ENCODE measurements at regions not wholly inside any gene's neighbourhood (a gene's known extent, or its start where the extent isn't known, plus 50 kb on each side); places are given as distances from the start of the nearest gene placed in this dataset.

GRCh38 chr4:163773940-163774339 lies 279.4 kb downstream of the TMA16 start:
- no peak for ATAC-seq (ENCODE audit: low read depth)
- Mint-ChIP-seq H3K27me3 (peaks cover 5% of the 10 kb centered on the region), H3K36me3 (no peaks in the 10 kb centered on the region), H3K4me1 (no peaks in the 10 kb centered on the region), H3K4me3 (no peak overlapping the region), H3K9me3 (no peaks in the 10 kb centered on the region), H3K27ac (no peak overlapping the region)
- DNase-seq (ENCODE audit: low spot score in 2 of 2): no peak

- Mint-ChIP-seq H3K4me1 (no peaks in the 10 kb centered on the region), H3K4me3 (no peak overlapping the region), H3K36me3 (peaks cover 1% of the 10 kb centered on the region), H3K9me3 (no peaks in the 10 kb centered on the region), H3K27me3 (peaks cover 5% of the 10 kb centered on the region), H3K27ac (no peak overlapping the region)
- DNase-seq (ENCODE audit: low spot score in 2 of 2) (no peak), ATAC-seq (ENCODE audit: low read depth) (no peak)
Observed at GRCh38 chr4:163776957-163777356, 282.5 kb downstream of the TMA16 start.

GRCh38 chr4:163781726-163782125 lies 287.2 kb downstream of the TMA16 start:
- H3K9me3 Mint-ChIP-seq: peaks cover 4% of the 10 kb centered on the region
- peaks cover 1% of the 10 kb centered on the region for H3K36me3 Mint-ChIP-seq
- peaks cover 2% of the 10 kb centered on the region for H3K27me3 Mint-ChIP-seq
- H3K4me3 Mint-ChIP-seq: no peak overlapping the region
- H3K4me1 Mint-ChIP-seq: no peaks in the 10 kb centered on the region
- no peak overlapping the region for H3K27ac Mint-ChIP-seq
- DNase-seq (ENCODE audit: low spot score in 2 of 2): no peak
- ATAC-seq (ENCODE audit: low read depth): no peak

GRCh38 chr4:163790231-163790630 lies 295.7 kb downstream of the TMA16 start:
- H3K27me3 Mint-ChIP-seq: peaks cover 4% of the 10 kb centered on the region
- ATAC-seq (ENCODE audit: low read depth) (no peak), DNase-seq (ENCODE audit: low spot score in 2 of 2) (no peak)
- H3K4me3 Mint-ChIP-seq: no peak overlapping the region
- peaks cover 3% of the 10 kb centered on the region for H3K4me1 Mint-ChIP-seq
- no peak overlapping the region for H3K27ac Mint-ChIP-seq
- no peaks in the 10 kb centered on the region for H3K36me3 Mint-ChIP-seq
- no peaks in the 10 kb centered on the region for H3K9me3 Mint-ChIP-seq

GRCh38 chr4:163795885-163796284 lies 301.4 kb downstream of the TMA16 start:
- Mint-ChIP-seq H3K36me3 (no peaks in the 10 kb centered on the region), H3K4me3 (no peak overlapping the region), H3K4me1 (no peaks in the 10 kb centered on the region), H3K27ac (no peak overlapping the region), H3K27me3 (peaks cover 4% of the 10 kb centered on the region), H3K9me3 (no peaks in the 10 kb centered on the region)
- DNase-seq (ENCODE audit: low spot score in 2 of 2) (no peak), ATAC-seq (ENCODE audit: low read depth) (no peak)

- no peak overlapping the region for H3K27ac Mint-ChIP-seq
- no peaks in the 10 kb centered on the region for H3K36me3 Mint-ChIP-seq
- DNase-seq (ENCODE audit: low spot score in 2 of 2) (no peak), ATAC-seq (ENCODE audit: low read depth) (no peak)
- no peaks in the 10 kb centered on the region for H3K9me3 Mint-ChIP-seq
- peaks cover 6% of the 10 kb centered on the region for H3K27me3 Mint-ChIP-seq
- peaks cover 3% of the 10 kb centered on the region for H3K4me1 Mint-ChIP-seq
- H3K4me3 Mint-ChIP-seq: no peak overlapping the region
Observed at GRCh38 chr4:163804001-163804400, 309.5 kb downstream of the TMA16 start.

GRCh38 chr4:163806653-163807052 lies 312.2 kb downstream of the TMA16 start:
- DNase-seq (ENCODE audit: low spot score in 2 of 2) (no peak), ATAC-seq (ENCODE audit: low read depth) (no peak)
- no peak overlapping the region for H3K27ac Mint-ChIP-seq
- no peaks in the 10 kb centered on the region for H3K36me3 Mint-ChIP-seq
- no peaks in the 10 kb centered on the region for H3K9me3 Mint-ChIP-seq
- H3K4me3 Mint-ChIP-seq: no peak overlapping the region
- peaks cover 7% of the 10 kb centered on the region for H3K4me1 Mint-ChIP-seq
- peaks cover 4% of the 10 kb centered on the region for H3K27me3 Mint-ChIP-seq

- Mint-ChIP-seq H3K27ac (no peak overlapping the region), H3K27me3 (peaks cover 4% of the 10 kb centered on the region), H3K4me3 (no peak overlapping the region), H3K36me3 (no peaks in the 10 kb centered on the region), H3K4me1 (peaks cover 7% of the 10 kb centered on the region), H3K9me3 (no peaks in the 10 kb centered on the region)
- no peak for DNase-seq (ENCODE audit: low spot score in 2 of 2)
- no peak for ATAC-seq (ENCODE audit: low read depth)
Observed at GRCh38 chr4:163808011-163808410, 313.5 kb downstream of the TMA16 start.

- peaks cover 4% of the 10 kb centered on the region for H3K27me3 Mint-ChIP-seq
Observed at GRCh38 chr4:163810755-163811154, 316.3 kb downstream of the TMA16 start.

GRCh38 chr4:163815776-163816175 lies 321.3 kb downstream of the TMA16 start:
- Mint-ChIP-seq H3K4me3 (no peak overlapping the region), H3K36me3 (no peaks in the 10 kb centered on the region), H3K27me3 (peaks cover 2% of the 10 kb centered on the region), H3K27ac (peak overlapping the region; percentile 87), H3K4me1 (peaks cover 9% of the 10 kb centered on the region), H3K9me3 (no peaks in the 10 kb centered on the region)
- peak in 1 of 2 donors; percentile 7 for DNase-seq (ENCODE audit: low spot score in 2 of 2)
- ATAC-seq (ENCODE audit: low read depth): peak; percentile 62

More at GRCh38 chr4:163810755-163811154, 316.3 kb downstream of the TMA16 start:
- Mint-ChIP-seq H3K36me3 (no peaks in the 10 kb centered on the region), H3K27ac (peak overlapping the region; percentile 73), H3K4me1 (peaks cover 11% of the 10 kb centered on the region), H3K4me3 (no peak overlapping the region), H3K9me3 (no peaks in the 10 kb centered on the region)
- peak in 1 of 2 donors; percentile 28 for DNase-seq (ENCODE audit: low spot score in 2 of 2)
- peak; percentile 90 for ATAC-seq (ENCODE audit: low read depth)

GRCh38 chr4:163816494-163816893 lies 322.0 kb downstream of the TMA16 start:
- peaks cover 6% of the 10 kb centered on the region for H3K4me1 Mint-ChIP-seq
- ATAC-seq (ENCODE audit: low read depth): no peak
- no peak overlapping the region for H3K27ac Mint-ChIP-seq
- H3K27me3 Mint-ChIP-seq: no peaks in the 10 kb centered on the region
- DNase-seq (ENCODE audit: low spot score in 2 of 2): no peak
- no peaks in the 10 kb centered on the region for H3K9me3 Mint-ChIP-seq
- no peaks in the 10 kb centered on the region for H3K36me3 Mint-ChIP-seq
- no peak overlapping the region for H3K4me3 Mint-ChIP-seq

- H3K4me1 Mint-ChIP-seq: peaks cover 6% of the 10 kb centered on the region
- no peaks in the 10 kb centered on the region for H3K36me3 Mint-ChIP-seq
- no peak overlapping the region for H3K4me3 Mint-ChIP-seq
- no peak for DNase-seq (ENCODE audit: low spot score in 2 of 2)
- no peaks in the 10 kb centered on the region for H3K9me3 Mint-ChIP-seq
- no peaks in the 10 kb centered on the region for H3K27me3 Mint-ChIP-seq
- no peak overlapping the region for H3K27ac Mint-ChIP-seq
- ATAC-seq (ENCODE audit: low read depth): peak; percentile 61
Observed at GRCh38 chr4:163818673-163819072, 324.2 kb downstream of the TMA16 start.

GRCh38 chr4:163833669-163834068 lies 339.2 kb downstream of the TMA16 start:
- DNase-seq (ENCODE audit: low spot score in 2 of 2): no peak
- no peaks in the 10 kb centered on the region for H3K36me3 Mint-ChIP-seq
- no peaks in the 10 kb centered on the region for H3K27me3 Mint-ChIP-seq
- no peak overlapping the region for H3K4me3 Mint-ChIP-seq
- no peak for ATAC-seq (ENCODE audit: low read depth)
- no peak overlapping the region for H3K27ac Mint-ChIP-seq
- H3K9me3 Mint-ChIP-seq: no peaks in the 10 kb centered on the region
- no peaks in the 10 kb centered on the region for H3K4me1 Mint-ChIP-seq

- H3K4me3 Mint-ChIP-seq: no peak overlapping the region
- no peaks in the 10 kb centered on the region for H3K27me3 Mint-ChIP-seq
- no peaks in the 10 kb centered on the region for H3K36me3 Mint-ChIP-seq
- ATAC-seq (ENCODE audit: low read depth) (no peak), DNase-seq (ENCODE audit: low spot score in 2 of 2) (no peak)
- H3K27ac Mint-ChIP-seq: no peak overlapping the region
- no peaks in the 10 kb centered on the region for H3K9me3 Mint-ChIP-seq
- no peaks in the 10 kb centered on the region for H3K4me1 Mint-ChIP-seq
Observed at GRCh38 chr4:163846008-163846407, 351.5 kb downstream of the TMA16 start.

GRCh38 chr4:163852246-163852645 lies 357.8 kb downstream of the TMA16 start:
- ATAC-seq (ENCODE audit: low read depth) (no peak), DNase-seq (ENCODE audit: low spot score in 2 of 2) (no peak)
- Mint-ChIP-seq H3K9me3 (no peaks in the 10 kb centered on the region), H3K27me3 (peaks cover 2% of the 10 kb centered on the region), H3K4me1 (no peaks in the 10 kb centered on the region), H3K4me3 (no peak overlapping the region), H3K27ac (no peak overlapping the region), H3K36me3 (no peaks in the 10 kb centered on the region)
